SK-N-SH treated with all-trans-retinoic acid at 6 μM for 48 hours (cell line): ENCODE measurements at regions not wholly inside any gene's neighbourhood (a gene's known extent, or its start where the extent isn't known, plus 50 kb on each side); places are given as distances from the start of the nearest gene placed in this dataset.

Source experiments
- ATAC-seq: fragments of 200-7000 bp; cut with Tn5 transposase; 3 replicates; pipeline ENCODE4 v1.9.1; 2020; ENCODE audit warnings: mild to moderate bottlenecking, moderate library complexity
- BACH2 ChIP-seq: fragments of 250-450 bp; sonication (Bioruptor Pico); IDR thresholded peaks from 2 replicates; pipeline ENCODE4 v1.9.0; 2021; ENCODE audit warnings: mild to moderate bottlenecking, borderline replicate concordance
- CSDC2 ChIP-seq: fragments of 250-450 bp; sonication (Bioruptor Pico); IDR thresholded peaks from 2 replicates; pipeline ENCODE4 v1.5.0; 2020; ENCODE audit warnings: mild to moderate bottlenecking, moderate library complexity
- CSRNP3 ChIP-seq: fragments of 250-450 bp; sonication (Bioruptor Pico); IDR thresholded peaks from 2 replicates; pipeline ENCODE4 v1.5.1; 2021; ENCODE audit warnings: mild to moderate bottlenecking, moderate library complexity
- ESRRG ChIP-seq: fragments of 250-450 bp; sonication (Bioruptor Pico); IDR thresholded peaks from 2 replicates; pipeline ENCODE4 v1.6.1; 2021; ENCODE audit warnings: mild to moderate bottlenecking
- GLIS3 ChIP-seq: fragments of 250-450 bp; sonication (Bioruptor Pico); IDR thresholded peaks from 2 replicates; pipeline ENCODE4 v1.5.0; 2020; ENCODE audit warnings: mild to moderate bottlenecking, moderate library complexity
- ISL1 ChIP-seq: fragments of 250-450 bp; sonication (Bioruptor Pico); IDR thresholded peaks from 2 replicates; pipeline ENCODE4 v2.1.2; 2022; ENCODE audit warnings: mild to moderate bottlenecking, moderate library complexity
- POU6F1 ChIP-seq: fragments of 250-450 bp; sonication (Bioruptor Pico); IDR thresholded peaks from 2 replicates; pipeline ENCODE4 v1.8.0; 2021; ENCODE audit warnings: low read depth, mild to moderate bottlenecking, moderate library complexity, borderline replicate concordance
- RARB ChIP-seq: fragments of 250-450 bp; sonication (Bioruptor Pico); IDR thresholded peaks from 2 replicates; pipeline ENCODE4 v1.8.0; 2021; ENCODE audit warnings: mild to moderate bottlenecking, moderate library complexity
- TCF4 ChIP-seq: fragments of 250-450 bp; sonication (Bioruptor Pico); IDR thresholded peaks from 2 replicates; pipeline ENCODE4 v1.8.0; 2021; ENCODE audit warnings: mild to moderate bottlenecking, moderate library complexity, borderline replicate concordance
- TOX ChIP-seq: fragments of 250-450 bp; sonication (Bioruptor Pico); IDR thresholded peaks from 2 replicates; pipeline ENCODE4 v1.8.0; 2021; ENCODE audit warnings: mild to moderate bottlenecking, moderate library complexity, borderline replicate concordance
- TSHZ2 ChIP-seq: fragments of 250-450 bp; sonication (Bioruptor Pico); IDR thresholded peaks from 2 replicates; pipeline ENCODE4 v1.5.0; 2020; ENCODE audit warnings: mild to moderate bottlenecking, moderate library complexity
- ZC3H10 ChIP-seq: fragments of 250-450 bp; sonication (Bioruptor Pico); IDR thresholded peaks from 2 replicates; pipeline ENCODE4 v1.5.1; 2021; ENCODE audit warnings: mild to moderate bottlenecking, moderate library complexity
- ZFP3 ChIP-seq: fragments of 250-450 bp; sonication (Bioruptor Pico); IDR thresholded peaks from 2 replicates; pipeline ENCODE4 v1.5.0; 2020; ENCODE audit warnings: mild to moderate bottlenecking, moderate library complexity
- ZFP30 ChIP-seq: fragments of 450-650 bp; formaldehyde crosslinking; IDR thresholded peaks from 2 replicates; pipeline ENCODE4 v1.5.0; 2022; ENCODE audit warnings: mild to moderate bottlenecking, moderate library complexity
- ZNF565 ChIP-seq: fragments of 450-650 bp; formaldehyde crosslinking; conservative IDR thresholded peaks from 2 replicates; pipeline ENCODE4 v1.5.0; 2020; ENCODE audit warnings: low read depth, mild to moderate bottlenecking, moderate library complexity
- ZNF70 ChIP-seq: fragments of 450-650 bp; formaldehyde crosslinking; IDR thresholded peaks from 2 replicates; pipeline ENCODE4 v1.5.0; 2020; ENCODE audit warnings: mild to moderate bottlenecking, moderate library complexity
- ZNF8 ChIP-seq: fragments of 450-650 bp; formaldehyde crosslinking; IDR thresholded peaks from 2 replicates; pipeline ENCODE4 v1.5.0; 2020; ENCODE audit warnings: mild to moderate bottlenecking, moderate library complexity
- TF ChIP-seq, protein P1 (sequence below): fragments of 250-450 bp; sonication (Bioruptor Pico); IDR thresholded peaks from 2 replicates; pipeline ENCODE4 v1.5.1; 2020; ENCODE audit warnings: low read depth, mild to moderate bottlenecking, moderate library complexity
- TF ChIP-seq, protein P2 (sequence below): fragments of 250-450 bp; sonication (Bioruptor Pico); IDR thresholded peaks from 2 replicates; pipeline ENCODE4 v1.8.0; 2020; ENCODE audit warnings: mild to moderate bottlenecking, moderate library complexity, borderline replicate concordance

DNA sequence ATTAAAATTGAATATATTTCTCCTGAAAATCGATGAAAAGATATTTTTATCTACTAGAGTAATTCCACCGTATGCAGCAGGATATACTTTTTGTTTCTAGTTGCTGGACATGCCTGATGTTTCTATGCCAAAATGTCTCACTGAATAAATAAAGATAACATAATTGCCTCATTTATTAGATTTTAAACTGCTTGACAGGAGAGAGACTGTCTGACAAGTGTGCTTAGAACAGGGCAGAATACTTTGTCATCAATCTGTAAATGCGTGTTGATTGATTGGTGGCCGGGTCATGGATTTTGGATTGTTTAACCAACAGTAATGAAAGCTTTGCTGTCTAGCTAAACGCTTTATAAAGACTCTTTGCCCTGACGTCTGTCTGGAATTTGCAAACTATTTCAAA, 339.0 kb downstream of the CHRM3 start:
- no peak for ATAC-seq
- no peak for TF ChIP-seq ESRRG (CRISPR knock-in tag)
- TF ChIP-seq ZFP3 (CRISPR knock-in tag): no peak
- no peak for TF ChIP-seq CSRNP3
- TF ChIP-seq, protein P1, sequence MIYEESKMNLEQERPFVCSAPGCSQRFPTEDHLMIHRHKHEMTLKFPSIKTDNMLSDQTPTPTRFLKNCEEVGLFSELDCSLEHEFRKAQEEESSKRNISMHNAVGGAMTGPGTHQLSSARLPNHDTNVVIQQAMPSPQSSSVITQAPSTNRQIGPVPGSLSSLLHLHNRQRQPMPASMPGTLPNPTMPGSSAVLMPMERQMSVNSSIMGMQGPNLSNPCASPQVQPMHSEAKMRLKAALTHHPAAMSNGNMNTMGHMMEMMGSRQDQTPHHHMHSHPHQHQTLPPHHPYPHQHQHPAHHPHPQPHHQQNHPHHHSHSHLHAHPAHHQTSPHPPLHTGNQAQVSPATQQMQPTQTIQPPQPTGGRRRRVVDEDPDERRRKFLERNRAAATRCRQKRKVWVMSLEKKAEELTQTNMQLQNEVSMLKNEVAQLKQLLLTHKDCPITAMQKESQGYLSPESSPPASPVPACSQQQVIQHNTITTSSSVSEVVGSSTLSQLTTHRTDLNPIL (CRISPR knock-in tag): no peak
- TF ChIP-seq TSHZ2 (CRISPR knock-in tag): no peak
- no peak for TF ChIP-seq RARB (CRISPR knock-in tag)
- TF ChIP-seq ZFP30: no peak
- no peak for TF ChIP-seq ZNF565 (CRISPR knock-in tag)
- no peak for TF ChIP-seq CSDC2 (CRISPR knock-in tag)
- TF ChIP-seq ZNF8 (CRISPR knock-in tag): no peak

- TF ChIP-seq BACH2 (CRISPR knock-in tag) (no peak), RARB (CRISPR knock-in tag) (no peak), TOX (CRISPR knock-in tag) (no peak), GLIS3 (CRISPR knock-in tag) (no peak), TCF4 (CRISPR knock-in tag) (no peak), ZNF565 (CRISPR knock-in tag) (no peak), ESRRG (CRISPR knock-in tag) (no peak), ZC3H10 (CRISPR knock-in tag) (no peak), ISL1 (CRISPR knock-in tag) (no peak), CSDC2 (CRISPR knock-in tag) (no peak), CSRNP3 (no peak), ZNF70 (CRISPR knock-in tag) (no peak), ZNF8 (CRISPR knock-in tag) (no peak), ZFP30 (no peak), POU6F1 (no peak)
- TF ChIP-seq, protein P2, sequence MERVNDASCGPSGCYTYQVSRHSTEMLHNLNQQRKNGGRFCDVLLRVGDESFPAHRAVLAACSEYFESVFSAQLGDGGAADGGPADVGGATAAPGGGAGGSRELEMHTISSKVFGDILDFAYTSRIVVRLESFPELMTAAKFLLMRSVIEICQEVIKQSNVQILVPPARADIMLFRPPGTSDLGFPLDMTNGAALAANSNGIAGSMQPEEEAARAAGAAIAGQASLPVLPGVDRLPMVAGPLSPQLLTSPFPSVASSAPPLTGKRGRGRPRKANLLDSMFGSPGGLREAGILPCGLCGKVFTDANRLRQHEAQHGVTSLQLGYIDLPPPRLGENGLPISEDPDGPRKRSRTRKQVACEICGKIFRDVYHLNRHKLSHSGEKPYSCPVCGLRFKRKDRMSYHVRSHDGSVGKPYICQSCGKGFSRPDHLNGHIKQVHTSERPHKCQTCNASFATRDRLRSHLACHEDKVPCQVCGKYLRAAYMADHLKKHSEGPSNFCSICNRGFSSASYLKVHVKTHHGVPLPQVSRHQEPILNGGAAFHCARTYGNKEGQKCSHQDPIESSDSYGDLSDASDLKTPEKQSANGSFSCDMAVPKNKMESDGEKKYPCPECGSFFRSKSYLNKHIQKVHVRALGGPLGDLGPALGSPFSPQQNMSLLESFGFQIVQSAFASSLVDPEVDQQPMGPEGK (CRISPR knock-in tag): no peak
- TF ChIP-seq, all 23 proteins: peak for 0
- ATAC-seq: no peak
Measured at GRCh38 chr1:239725933-239726332, 339.6 kb downstream of the CHRM3 start.

DNA sequence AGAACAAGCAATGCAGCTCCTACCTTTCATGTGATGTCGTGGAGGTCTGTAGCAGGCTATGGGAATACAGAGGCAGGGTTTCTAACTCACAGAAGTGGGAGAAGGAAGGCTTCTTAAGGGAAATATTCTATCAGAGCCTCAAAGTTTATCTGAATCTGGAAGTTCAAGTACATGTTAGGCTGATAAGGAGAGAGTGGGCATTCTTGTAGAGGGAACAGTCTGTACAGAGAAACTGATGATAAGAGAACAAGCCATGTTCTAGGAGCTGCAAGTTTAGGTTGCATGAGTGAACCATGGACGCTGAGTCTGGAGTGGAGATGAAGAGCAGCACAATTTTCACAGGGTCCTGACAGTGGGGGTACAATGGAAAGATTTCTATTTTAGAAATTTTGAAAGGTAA, 344.0 kb downstream of the CHRM3 start:
- TF ChIP-seq CSDC2 (CRISPR knock-in tag) (no peak), TOX (CRISPR knock-in tag) (no peak), ZFP3 (CRISPR knock-in tag) (no peak), ZNF70 (CRISPR knock-in tag) (no peak), ZNF8 (CRISPR knock-in tag) (no peak), RARB (CRISPR knock-in tag) (no peak)
- TF ChIP-seq, protein P1 (CRISPR knock-in tag): no peak
- ATAC-seq: no peak
